H1 (cell line): ENCODE measurements at regions not wholly inside any gene's neighbourhood (a gene's known extent, or its start where the extent isn't known, plus 50 kb on each side); places are given as distances from the start of the nearest gene placed in this dataset.

ENCODE experiments used
- CTCF ChIA-PET: fragments of 300-600 bp; sonication (Branson Sonifier 250); formaldehyde crosslinking; loops from one replicate; lab custom pipeline; 2021; ENCODE audit not compliant: partially characterized antibody; lab: Charles Lee
- POLR2A ChIA-PET: fragments of 300-600 bp; sonication (Branson Sonifier 250); formaldehyde crosslinking; loops from one replicate; lab custom pipeline; 2021; ENCODE audit warnings: inconsistent platforms; ENCODE audit not compliant: partially characterized antibody; lab: Charles Lee
- DNase-seq, 2 experiments: peaks; one replicate each; pipeline versions ENCODE4 v3.0.0 to v3.0.0-alpha.2; 2010 to 2022; ENCODE audit warnings: low spot score in 2 of 2, low read depth in 1 of 2, mixed read lengths in 1 of 2
- FAIRE-seq: peaks from 2 replicates; lab custom pipeline; 2011; peaks lifted over from hg19 to GRCh38; lab: Jason Lieb, UNC
- H2AFZ ChIP-seq: 2 replicates; pipeline ENCODE4 v1.8.1; 2012; ENCODE audit warnings: low read length, inconsistent platforms
- H2AK5ac ChIP-seq: 2 replicates; pipeline ENCODE4 v1.6.1; 2013; ENCODE audit warnings: low read depth, low read length
- H2BK120ac ChIP-seq: replicated peaks from 2 replicates; pipeline ENCODE3; 2013; ENCODE audit warnings: low read depth, low read length, inconsistent platforms
- H2BK12ac ChIP-seq: 2 replicates; pipeline ENCODE4 v1.6.1; 2013; ENCODE audit warnings: low read depth, low read length
- H2BK15ac ChIP-seq: 2 replicates; pipeline ENCODE4 v1.6.1; 2013; ENCODE audit warnings: low read length
- H2BK20ac ChIP-seq: 2 replicates; pipeline ENCODE4 v1.6.1; 2013; ENCODE audit warnings: low read length
- H2BK5ac ChIP-seq: 2 replicates; pipeline ENCODE4 v1.6.1; 2013; ENCODE audit warnings: low read depth, low read length
- H3K14ac ChIP-seq: 2 replicates; pipeline ENCODE4 v1.6.1; 2013; ENCODE audit warnings: inconsistent platforms; ENCODE audit not compliant: insufficient read length
- H3K18ac ChIP-seq: 2 replicates; pipeline ENCODE4 v1.6.1; 2013; ENCODE audit warnings: low read length; ENCODE audit errors: extremely low read depth
- H3K23ac ChIP-seq: 2 replicates; pipeline ENCODE4 v1.6.1; 2013; ENCODE audit warnings: inconsistent platforms; ENCODE audit not compliant: insufficient read length
- H3K23me2 ChIP-seq: 2 replicates; pipeline ENCODE4 v1.6.1; 2013; ENCODE audit warnings: low read depth, low read length
- H3K27ac ChIP-seq: 2 replicates; pipeline ENCODE4 v1.6.1; 2011; ENCODE audit warnings: low read depth, low read length, inconsistent platforms
- H3K27me3 ChIP-seq, 4 experiments: replicated peaks in 1 of 4; 1 replicate in 1 of 4; 2 replicates in 3 of 4; pipeline versions ENCODE4 v1.6.1 to v1.8.1; 2011 to 2013; ENCODE audit warnings: low read length in 3 of 4, mild to moderate bottlenecking in 3 of 4, inconsistent platforms in 2 of 4, mixed read lengths in 2 of 4, moderate library complexity in 1 of 4; ENCODE audit not compliant: control insufficient read depth in 3 of 4, insufficient read depth in 3 of 4; ENCODE audit errors: extremely low read depth in 1 of 4
- H3K36me3 ChIP-seq, 4 experiments: 2 replicates each; pipeline versions ENCODE4 v1.6.1 to v1.8.1; 2011 to 2013; ENCODE audit warnings: mild to moderate bottlenecking in 4 of 4, low read length in 3 of 4, moderate library complexity in 2 of 4, control low read depth in 1 of 4, inconsistent platforms in 1 of 4; ENCODE audit not compliant: insufficient read depth in 4 of 4, control insufficient read depth in 2 of 4
- H3K4ac ChIP-seq: replicated peaks from 2 replicates; pipeline ENCODE3; 2013; ENCODE audit warnings: low read length, low read depth, mixed read lengths, inconsistent platforms; ENCODE audit not compliant: insufficient read length
- H3K4me1 ChIP-seq, 4 experiments: replicated peaks in 1 of 4; 1 replicate in 1 of 4; 2 replicates in 3 of 4; pipeline versions ENCODE4 v1.6.1 to v1.8.1; 2011 to 2013; ENCODE audit warnings: low read length in 3 of 4, inconsistent platforms in 2 of 4, mixed read lengths in 1 of 4; ENCODE audit not compliant: insufficient read depth in 4 of 4, control insufficient read depth in 3 of 4
- H3K4me2 ChIP-seq, 2 experiments: 2 replicates each; pipeline versions ENCODE4 v1.6.1 to v1.8.1; 2011 to 2013; ENCODE audit warnings: low read depth in 2 of 2, low read length in 2 of 2, control low read depth in 1 of 2, inconsistent platforms in 1 of 2, mild to moderate bottlenecking in 1 of 2; ENCODE audit not compliant: insufficient read depth in 1 of 2
- H3K4me3 ChIP-seq, 4 experiments: fragments of 200-600, 300-600 bp in 1 of 4; sonication (generic), shearing (Covaris generic), sonication (Bioruptor Twin) in 1 of 4; 2 replicates each; pipeline versions ENCODE4 v1.5.1 to v1.8.1; 2011 to 2016; ENCODE audit warnings: low read length in 4 of 4, low read depth in 3 of 4, control low read depth in 2 of 4, inconsistent platforms in 2 of 4, mild to moderate bottlenecking in 2 of 4, mixed read lengths in 1 of 4, moderate library complexity in 1 of 4; ENCODE audit not compliant: insufficient read depth in 2 of 4; ENCODE audit errors: extremely low read depth in 1 of 4
- H3K56ac ChIP-seq: replicated peaks from 2 replicates; pipeline ENCODE3; 2013; ENCODE audit warnings: low read depth, mild to moderate bottlenecking, mixed read lengths, low read length, inconsistent platforms; ENCODE audit not compliant: insufficient read length
- H3K79me1 ChIP-seq: 2 replicates; pipeline ENCODE4 v1.6.1; 2013; ENCODE audit warnings: low read depth, low read length, control low read depth
- H3K79me2 ChIP-seq, 2 experiments: 2 replicates each; pipeline versions ENCODE4 v1.6.1 to v1.8.1; 2012 to 2013; ENCODE audit warnings: low read length in 2 of 2, mild to moderate bottlenecking in 2 of 2, inconsistent platforms in 1 of 2; ENCODE audit not compliant: insufficient read depth in 2 of 2, control insufficient read depth in 1 of 2
- H3K9ac ChIP-seq, 4 experiments: replicated peaks in 1 of 4; 1 replicate in 1 of 4; 2 replicates in 3 of 4; pipeline versions ENCODE4 v1.6.1 to v1.8.1; 2011 to 2013; ENCODE audit warnings: low read depth in 3 of 4, low read length in 3 of 4, control low read depth in 2 of 4, mild to moderate bottlenecking in 2 of 4, moderate library complexity in 2 of 4, inconsistent platforms in 1 of 4; ENCODE audit errors: extremely low read depth in 1 of 4
- H3K9me3 ChIP-seq, 2 experiments: 2 replicates each; pipeline versions ENCODE4 v1.6.1 to v1.8.1; 2012 to 2013; ENCODE audit warnings: mild to moderate bottlenecking in 2 of 2, moderate library complexity in 2 of 2, control low read depth in 1 of 2, inconsistent platforms in 1 of 2, low read depth in 1 of 2, low read length in 1 of 2, mixed read lengths in 1 of 2; ENCODE audit not compliant: insufficient read depth in 2 of 2
- H4K20me1 ChIP-seq, 2 experiments: replicated peaks in 1 of 2; 2 replicates each; pipeline versions ENCODE3 to v1.8.1; 2011 to 2013; ENCODE audit warnings: inconsistent platforms in 2 of 2, low read length in 2 of 2, mild to moderate bottlenecking in 1 of 2; ENCODE audit not compliant: insufficient read depth in 2 of 2, control insufficient read depth in 1 of 2
- H4K5ac ChIP-seq: 2 replicates; pipeline ENCODE4 v1.6.1; 2013; ENCODE audit warnings: low read length, low read depth, mixed read lengths, inconsistent platforms; ENCODE audit not compliant: insufficient read length
- H4K8ac ChIP-seq: 2 replicates; pipeline ENCODE4 v1.8.0; 2013; ENCODE audit warnings: mild to moderate bottlenecking, moderate library complexity, low read length, inconsistent platforms; ENCODE audit not compliant: insufficient read depth; ENCODE audit errors: extremely low read depth
- H4K91ac ChIP-seq: replicated peaks from 2 replicates; pipeline ENCODE3; 2013; ENCODE audit warnings: low read length, mixed read lengths, inconsistent platforms; ENCODE audit not compliant: insufficient read length
- ATF3 ChIP-seq: IDR thresholded peaks from 2 replicates; pipeline ENCODE4 v1.6.1; 2011; ENCODE audit warnings: low read depth, mild to moderate bottlenecking, low read length; ENCODE audit not compliant: insufficient read depth
- BACH1 ChIP-seq: IDR thresholded peaks from 2 replicates; pipeline ENCODE4 v1.6.1; 2012; ENCODE audit warnings: low read length, improper control_type of control experiment
- CHD1 ChIP-seq: IDR thresholded peaks from 2 replicates; pipeline ENCODE4 v1.6.1; 2012; ENCODE audit warnings: low read depth, low read length, improper control_type of control experiment
- CHD2 ChIP-seq: IDR thresholded peaks from 2 replicates; pipeline ENCODE4 v1.6.1; 2012; ENCODE audit warnings: low read length, improper control_type of control experiment
- CTBP2 ChIP-seq: IDR thresholded peaks from 2 replicates; pipeline ENCODE4 v1.7.0; 2011; ENCODE audit warnings: borderline replicate concordance, mild to moderate bottlenecking, moderate library complexity, mixed read lengths, low read length; ENCODE audit not compliant: insufficient read depth, insufficient read length
- EP300 ChIP-seq, 2 experiments: IDR thresholded peaks; 1 replicate in 1 of 2; 2 replicates in 1 of 2; pipeline ENCODE4 v1.6.1; 2011 to 2012; ENCODE audit warnings: low read depth in 2 of 2, low read length in 2 of 2, mild to moderate bottlenecking in 2 of 2, borderline replicate concordance in 1 of 2, inconsistent platforms in 1 of 2, moderate library complexity in 1 of 2
- EZH2 ChIP-seq: fragments of 200-600 bp; sonication (generic); IDR thresholded peaks from 2 replicates; pipeline ENCODE4 v1.7.1; 2012; ENCODE audit warnings: low read depth, mild to moderate bottlenecking, moderate library complexity, low read length, inconsistent platforms; ENCODE audit not compliant: severe bottlenecking
- HDAC6 ChIP-seq: IDR thresholded peaks from one replicate; pipeline ENCODE4 v1.7.1; 2012; ENCODE audit warnings: low read depth, mild to moderate bottlenecking, inconsistent platforms, low read length, moderate library complexity
- RNF2 ChIP-seq: fragments of 200-900, 300-1000 bp; sonication (generic); IDR thresholded peaks from 2 replicates; pipeline ENCODE4 v1.7.1; 2016; ENCODE audit warnings: borderline replicate concordance, low read depth, mild to moderate bottlenecking, antibody characterized with exemption, low read length; ENCODE audit not compliant: poor library complexity, severe bottlenecking; ENCODE audit errors: missing control alignments
- SP4 ChIP-seq: IDR thresholded peaks from 2 replicates; pipeline ENCODE4 v1.6.1; 2012; ENCODE audit warnings: low read length, inconsistent platforms
- TBP ChIP-seq: IDR thresholded peaks from 2 replicates; pipeline ENCODE4 v1.6.1; 2011; ENCODE audit warnings: low read depth, low read length, improper control_type of control experiment
- TEAD4 ChIP-seq: IDR thresholded peaks from 2 replicates; pipeline ENCODE4 v1.6.1; 2012; ENCODE audit warnings: low read depth, low read length, inconsistent platforms, mixed read lengths
- USF2 ChIP-seq: IDR thresholded peaks from 2 replicates; pipeline ENCODE4 v1.6.1; 2011; ENCODE audit warnings: low read length, improper control_type of control experiment
- WGBS, 2 experiments: shearing (Covaris generic) in 1 of 2; methylation state at CpG; one replicate each; pipeline versions ENCODE4 v1.1.6 to v1.1.7; 2013 to 2015; ENCODE audit warnings: low lambda C conversion rate in 2 of 2, mixed read lengths in 2 of 2, inconsistent platforms in 1 of 2, low coverage in 1 of 2, missing lambda C conversion rate in 1 of 2; ENCODE audit not compliant: insufficient replicate concordance in 2 of 2, insufficient coverage in 1 of 2, insufficient read length in 1 of 2; ENCODE audit errors: extremely low coverage in 1 of 2, missing lambda C conversion rate in 1 of 2; 5-methylcytosine and 5-hydroxymethylcytosine counted together

GRCh38 chr4:67133162-67133561 is 412.1 kb downstream of the CENPC start:
- H3K36me3 ChIP-seq, result no peaks in the 10 kb centered on the region
- H3K27me3 ChIP-seq, result no peaks in the 10 kb centered on the region
- H3K9me3 ChIP-seq, result no peaks in the 10 kb centered on the region
- no peak for FAIRE-seq
- no peaks in the 10 kb centered on the region for H4K20me1 ChIP-seq
- H3K56ac ChIP-seq, result no peak overlapping the region
- H2AK5ac ChIP-seq, result no peak overlapping the region
- WGBS, 2 experiments, result 87% methylated on average over 2 of the region's 2 CpGs; no CpG with 5 or more reads in 1 of the 2 experiments
- TF ChIP-seq TEAD4 (no peak), TBP (no peak), EP300 (IDR thresholded peaks at IDR 0.05; ENCODE audit: borderline replicate concordance in 1 of 2, low read depth in 2 of 2, low read length in 2 of 2) (no peak), CTBP2 (no peak), ATF3 (no peak), USF2 (no peak), BACH1 (no peak), CHD2 (no peak), RNF2 (no peak), CHD1 (no peak), SP4 (no peak), HDAC6 (no peak), EZH2 (no peak)
- H3K4me1 ChIP-seq, result no peaks in the 10 kb centered on the region
- no peak overlapping the region for H2BK15ac ChIP-seq
- no peak overlapping the region for H2BK120ac ChIP-seq
- ChIA-PET CTCF (no interaction called here), POLR2A (no interaction called here)
- no peak overlapping the region for H4K5ac ChIP-seq
- H3K4ac ChIP-seq, result no peak overlapping the region
- H3K23ac ChIP-seq, result no peak overlapping the region
- no peak overlapping the region for H2AFZ ChIP-seq
- H3K27ac ChIP-seq, result no peak overlapping the region
- no peak overlapping the region for H3K18ac ChIP-seq
- H3K23me2 ChIP-seq, result no peaks in the 10 kb centered on the region
- no peak overlapping the region for H3K9ac ChIP-seq
- H3K4me2 ChIP-seq, result no peak overlapping the region
- no peak overlapping the region for H2BK12ac ChIP-seq
- H3K79me2 ChIP-seq, result no peaks in the 10 kb centered on the region
- H4K8ac ChIP-seq, result no peak overlapping the region
- no peak overlapping the region for H3K14ac ChIP-seq
- no peak for DNase-seq
- no peak overlapping the region for H4K91ac ChIP-seq
- no peak overlapping the region for H2BK20ac ChIP-seq
- H3K79me1 ChIP-seq, result no peaks in the 10 kb centered on the region
- no peak overlapping the region for H3K4me3 ChIP-seq
- no peak overlapping the region for H2BK5ac ChIP-seq
